Endothelial cell of umbilical vein (primary cell): ENCODE measurements at regions not wholly inside any gene's neighbourhood (a gene's known extent, or its start where the extent isn't known, plus 50 kb on each side); places are given as distances from the start of the nearest gene placed in this dataset.

ENCODE experiments used
- BruUV-seq: library from RNA; stranded (reverse); fragments of 400-500 nt; replicated peaks from 2 replicates; lab custom pipeline; 2021; lab: Mats Ljungman, UMichigan
- CTCF ChIA-PET: fragments of 300-600, 350-600 bp; sonication (Branson Sonifier 250); formaldehyde crosslinking; loops from one replicate; lab custom pipeline; 2021; ENCODE audit warnings: antibody characterized with exemption, inconsistent platforms; lab: Charles Lee
- POLR2A ChIA-PET: fragments of 300-600, 350-600 bp; sonication (Branson Sonifier 250); formaldehyde crosslinking; loops from one replicate; lab custom pipeline; 2021; ENCODE audit warnings: antibody characterized with exemption, inconsistent platforms; lab: Charles Lee
- DNase-seq: peaks from one replicate; pipeline ENCODE4 v3.0.0-alpha.2; 2011; ENCODE audit warnings: low read depth, low spot score
- FAIRE-seq: peaks from 2 replicates; lab custom pipeline; 2011; peaks lifted over from hg19 to GRCh38; lab: Jason Lieb, UNC
- H2AFZ ChIP-seq: 2 replicates; pipeline ENCODE4 v1.6.0; 2012; ENCODE audit warnings: low read depth, low read length, control low read depth, inconsistent platforms
- H3K27ac ChIP-seq: 2 replicates; pipeline ENCODE4 v1.5.1; 2011; ENCODE audit warnings: low read depth, mild to moderate bottlenecking, control low read depth, low read length, moderate library complexity; ENCODE audit not compliant: insufficient read depth
- H3K27me3 ChIP-seq, 2 experiments: 2 replicates each; pipeline versions ENCODE4 v1.6.0 to v1.6.1; 2011; ENCODE audit warnings: low read length in 2 of 2, mixed read lengths in 1 of 2; ENCODE audit not compliant: control insufficient read depth in 2 of 2, insufficient read depth in 2 of 2
- H3K36me3 ChIP-seq, 2 experiments: 2 replicates in 1 of 2; 3 replicates in 1 of 2; pipeline ENCODE4 v1.5.1; 2011; ENCODE audit warnings: low read length in 2 of 2, mild to moderate bottlenecking in 1 of 2, moderate library complexity in 1 of 2; ENCODE audit not compliant: control insufficient read depth in 2 of 2, insufficient read depth in 2 of 2; ENCODE audit errors: extremely low read depth in 1 of 2
- H3K4me1 ChIP-seq: 3 replicates; pipeline ENCODE4 v1.5.1; 2011; ENCODE audit warnings: mild to moderate bottlenecking, low read length; ENCODE audit not compliant: control insufficient read depth, insufficient read depth; ENCODE audit errors: extremely low read depth
- H3K4me2 ChIP-seq: 2 replicates; pipeline ENCODE4 v1.6.1; 2011; ENCODE audit warnings: low read length, control low read depth, mixed read lengths; ENCODE audit not compliant: insufficient read depth
- H3K4me3 ChIP-seq, 3 experiments: fragments of 200-600 bp in 1 of 3; sonication (generic), shearing (Covaris generic) in 1 of 3; replicated peaks in 1 of 3; 2 replicates each; pipeline ENCODE4 v1.5.1; 2011 to 2016; ENCODE audit warnings: control low read depth in 3 of 3, low read length in 3 of 3, mild to moderate bottlenecking in 2 of 3, inconsistent platforms in 1 of 3, low read depth in 1 of 3, moderate library complexity in 1 of 3; ENCODE audit not compliant: insufficient read depth in 1 of 3
- H3K79me2 ChIP-seq: 2 replicates; pipeline ENCODE4 v1.6.0; 2012; ENCODE audit warnings: low read length, inconsistent platforms; ENCODE audit not compliant: control insufficient read depth, insufficient read depth
- H3K9ac ChIP-seq: replicated peaks from 2 replicates; pipeline ENCODE3; 2011; ENCODE audit warnings: low read length, control low read depth; ENCODE audit not compliant: insufficient read depth; ENCODE audit errors: extremely low read depth
- H3K9me1 ChIP-seq: replicated peaks from 3 replicates; pipeline ENCODE4 v1.6.0; 2011; ENCODE audit warnings: mild to moderate bottlenecking, low read length; ENCODE audit not compliant: control insufficient read depth, insufficient read depth; ENCODE audit errors: extremely low read depth
- H3K9me3 ChIP-seq: replicated peaks from 2 replicates; pipeline ENCODE4 v1.5.1; 2012; ENCODE audit warnings: low read length, inconsistent platforms; ENCODE audit not compliant: control insufficient read depth, insufficient read depth
- H4K20me1 ChIP-seq: replicated peaks from 2 replicates; pipeline ENCODE3; 2011; ENCODE audit warnings: mild to moderate bottlenecking, low read length; ENCODE audit not compliant: control insufficient read depth, insufficient read depth; ENCODE audit errors: extremely low read depth
- EZH2 ChIP-seq: IDR thresholded peaks from 2 replicates; pipeline ENCODE4 v1.6.1; 2012; ENCODE audit warnings: borderline replicate concordance, low read depth, mild to moderate bottlenecking, moderate library complexity, low read length, inconsistent platforms; ENCODE audit not compliant: severe bottlenecking
- FOS ChIP-seq: IDR thresholded peaks from 2 replicates; pipeline ENCODE4 v1.6.1; 2011; ENCODE audit warnings: mild to moderate bottlenecking, low read length, moderate library complexity, borderline replicate concordance; ENCODE audit not compliant: insufficient read depth
- GATA2 ChIP-seq: IDR thresholded peaks from 2 replicates; pipeline ENCODE4 v1.7.0; 2011; ENCODE audit warnings: low read depth, mild to moderate bottlenecking, moderate library complexity, mixed read lengths, low read length; ENCODE audit not compliant: insufficient read length, insufficient read depth
- MYC ChIP-seq: IDR thresholded peaks from one replicate; pipeline ENCODE4 v1.6.1; 2011; ENCODE audit warnings: mild to moderate bottlenecking, low read depth, low read length
- POLR2A ChIP-seq: IDR thresholded peaks from 2 replicates; pipeline ENCODE4 v1.6.1; 2012; ENCODE audit warnings: low read depth, mild to moderate bottlenecking, control low read depth, low read length
- POLR2AphosphoS5 ChIP-seq: IDR thresholded peaks from 2 replicates; pipeline ENCODE4 v1.6.1; 2012; ENCODE audit warnings: low read depth, mild to moderate bottlenecking, control low read depth, low read length, moderate library complexity; ENCODE audit not compliant: insufficient read depth
- dilution Hi-C: fragments of 300-500 bp; cut with MboI; formaldehyde crosslinking; loops from one replicate; pipeline ENCODE4 v1.15.0; 2019; ENCODE audit warnings: low sequenced_read_pairs; ENCODE audit not compliant: extremely low pct_ligation_motif_present
- intact Hi-C: fragments of 100-400 bp; cut with micrococcal nuclease; formaldehyde crosslinking; loops from one replicate; pipeline ENCODE4 v1.10.0; 2022
- TF ChIP-seq, protein P1 (sequence below): IDR thresholded peaks from 2 replicates; pipeline ENCODE4 v1.6.1; 2011; ENCODE audit not compliant: insufficient read depth, insufficient read length
- TF ChIP-seq, protein P2 (sequence below), 2 donors: IDR thresholded peaks; 1 replicate in 1 of 2; 2 replicates in 1 of 2; pipeline ENCODE4 v1.5.1; 2011; ENCODE audit warnings: low read length in 2 of 2, mild to moderate bottlenecking in 2 of 2, moderate library complexity in 2 of 2, control low read depth in 1 of 2, inconsistent platforms in 1 of 2, low read depth in 1 of 2; ENCODE audit not compliant: insufficient read depth in 1 of 2; ENCODE audit errors: extremely low read depth in 1 of 2

DNA sequence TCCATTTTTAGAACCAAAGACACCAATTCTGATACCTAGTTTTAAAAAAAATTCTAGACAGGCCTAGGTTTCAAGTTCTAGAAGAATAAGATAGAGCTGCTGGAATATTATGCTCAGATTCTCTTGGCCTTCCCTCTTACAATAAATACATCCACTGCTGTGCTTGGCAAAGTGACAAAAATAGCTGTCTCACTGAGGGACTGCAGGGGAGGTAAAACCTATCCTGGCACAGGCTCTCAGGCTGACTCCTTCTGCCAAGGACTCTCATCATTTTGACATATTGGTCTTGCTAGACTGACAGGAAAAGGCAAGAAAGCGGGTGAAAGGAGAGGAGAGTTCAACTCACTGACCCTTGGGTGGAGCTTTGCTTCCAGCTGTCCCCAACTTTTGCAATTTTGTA lies 197.0 kb upstream of the LHX8 start:
- BruUV-seq, result no TSS peak
- Histone ChIP-seq H3K27me3 (no peaks in the 10 kb centered on the region), H2AFZ (no peak overlapping the region), H3K9me1 (no peaks in the 10 kb centered on the region), H3K4me2 (no peak overlapping the region), H3K4me3 (no peak overlapping the region), H3K36me3 (no peaks in the 10 kb centered on the region), H3K79me2 (no peaks in the 10 kb centered on the region), H3K9me3 (peaks cover 2% of the 10 kb centered on the region), H3K4me1 (no peaks in the 10 kb centered on the region), H4K20me1 (no peaks in the 10 kb centered on the region), H3K27ac (no peak overlapping the region), H3K9ac (no peak overlapping the region)
- dilution Hi-C loops (no loop called here), intact Hi-C loops (no loop called here)
- CTCF ChIA-PET, result no interaction called here
- FAIRE-seq, result no peak
- no peak for DNase-seq
- POLR2A ChIA-PET, result no interaction called here
- TF ChIP-seq EZH2 (no peak), GATA2 (no peak), POLR2A (no peak), MYC (no peak), FOS (no peak)
- TF ChIP-seq, protein P1, sequence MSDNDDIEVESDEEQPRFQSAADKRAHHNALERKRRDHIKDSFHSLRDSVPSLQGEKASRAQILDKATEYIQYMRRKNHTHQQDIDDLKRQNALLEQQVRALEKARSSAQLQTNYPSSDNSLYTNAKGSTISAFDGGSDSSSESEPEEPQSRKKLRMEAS, result no peak

DNA sequence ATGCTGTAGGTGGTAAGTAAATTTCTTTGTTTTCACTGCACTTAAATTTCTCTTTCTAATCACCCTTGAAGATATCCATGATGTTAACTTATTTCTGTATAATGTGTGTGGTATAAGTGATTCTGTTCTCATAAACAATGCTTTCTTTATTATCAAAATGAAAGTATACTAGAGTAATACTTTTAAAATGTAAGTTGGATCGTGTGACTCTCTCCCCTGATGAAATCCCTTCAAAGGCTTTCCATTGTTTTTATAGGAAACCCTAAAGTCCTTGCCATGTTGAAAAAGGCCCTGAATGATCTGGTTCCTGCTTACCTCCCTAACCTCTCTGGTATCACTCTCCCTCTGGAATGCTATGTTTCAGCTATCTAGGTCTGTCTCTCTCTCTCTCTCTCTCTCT lies 191.1 kb upstream of the LHX8 start:
- H3K27me3 ChIP-seq, result no peaks in the 10 kb centered on the region
- FAIRE-seq, result no peak
- ChIA-PET CTCF (interaction anchor here (0.6 kb wide), 1 partner anchor 11 kb away, joined by 3 read pairs; no protein-coding TSS in a partner anchor), POLR2A (no interaction called here)
- H3K4me2 ChIP-seq, result no peak overlapping the region
- DNase-seq, result no peak
- no peaks in the 10 kb centered on the region for H3K9me1 ChIP-seq
- BruUV-seq, result no TSS peak
- no peaks in the 10 kb centered on the region for H3K9me3 ChIP-seq
- no peak overlapping the region for H3K4me3 ChIP-seq
- H3K9ac ChIP-seq, result no peak overlapping the region
- no peak for TF ChIP-seq POLR2AphosphoS5
- TF ChIP-seq, protein P2, sequence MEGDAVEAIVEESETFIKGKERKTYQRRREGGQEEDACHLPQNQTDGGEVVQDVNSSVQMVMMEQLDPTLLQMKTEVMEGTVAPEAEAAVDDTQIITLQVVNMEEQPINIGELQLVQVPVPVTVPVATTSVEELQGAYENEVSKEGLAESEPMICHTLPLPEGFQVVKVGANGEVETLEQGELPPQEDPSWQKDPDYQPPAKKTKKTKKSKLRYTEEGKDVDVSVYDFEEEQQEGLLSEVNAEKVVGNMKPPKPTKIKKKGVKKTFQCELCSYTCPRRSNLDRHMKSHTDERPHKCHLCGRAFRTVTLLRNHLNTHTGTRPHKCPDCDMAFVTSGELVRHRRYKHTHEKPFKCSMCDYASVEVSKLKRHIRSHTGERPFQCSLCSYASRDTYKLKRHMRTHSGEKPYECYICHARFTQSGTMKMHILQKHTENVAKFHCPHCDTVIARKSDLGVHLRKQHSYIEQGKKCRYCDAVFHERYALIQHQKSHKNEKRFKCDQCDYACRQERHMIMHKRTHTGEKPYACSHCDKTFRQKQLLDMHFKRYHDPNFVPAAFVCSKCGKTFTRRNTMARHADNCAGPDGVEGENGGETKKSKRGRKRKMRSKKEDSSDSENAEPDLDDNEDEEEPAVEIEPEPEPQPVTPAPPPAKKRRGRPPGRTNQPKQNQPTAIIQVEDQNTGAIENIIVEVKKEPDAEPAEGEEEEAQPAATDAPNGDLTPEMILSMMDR (IDR thresholded peaks at IDR 0.05; ENCODE audit: extremely low read depth in 1 of 2, insufficient read depth in 1 of 2, low read depth in 1 of 2, low read length in 2 of 2), result no peak
- H3K36me3 ChIP-seq, result no peaks in the 10 kb centered on the region
- H3K79me2 ChIP-seq, result no peaks in the 10 kb centered on the region
- dilution Hi-C loops (no loop called here), intact Hi-C loops (no loop called here)
- no peaks in the 10 kb centered on the region for H4K20me1 ChIP-seq
- no peaks in the 10 kb centered on the region for H3K4me1 ChIP-seq
- no peak overlapping the region for H2AFZ ChIP-seq
- H3K27ac ChIP-seq, result no peak overlapping the region
